AG04449 (cell line): ENCODE measurements at regions not wholly inside any gene's neighbourhood (a gene's known extent, or its start where the extent isn't known, plus 50 kb on each side); places are given as distances from the start of the nearest gene placed in this dataset.
"Not testable (repeated sequence)": the region's sequence is repeated elsewhere in the genome, so short reads cannot be mapped to it uniquely, and the experiment has no call there.

Experiments
- CTCF ChIA-PET: fragments of 350-600 bp; formaldehyde crosslinking; extraction: SDS; loops from one replicate; lab custom pipeline; 2021; ENCODE audit warnings: antibody characterized with exemption; lab: Yijun Ruan, JAX
- POLR2A ChIA-PET: fragments of 400-600, 350-600 bp; formaldehyde crosslinking; extraction: SDS; loops from one replicate; lab custom pipeline; 2020; ENCODE audit warnings: antibody characterized with exemption, inconsistent platforms; lab: Yijun Ruan, JAX
- DNase-seq: peaks from one replicate; pipeline ENCODE4 v3.0.0-alpha.2; 2010; ENCODE audit warnings: low read depth, low spot score
- H3K4me3 ChIP-seq: 2 replicates; pipeline ENCODE4 v1.5.1; 2011; ENCODE audit warnings: low read depth, mild to moderate bottlenecking, control low read depth, low read length
- TF ChIP-seq, protein P1 (sequence below): IDR thresholded peaks from one replicate; pipeline ENCODE4 v1.5.1; 2011; ENCODE audit warnings: mild to moderate bottlenecking, moderate library complexity, low read length, control low read depth, inconsistent platforms; ENCODE audit not compliant: insufficient read depth; ENCODE audit errors: missing control alignments

DNA sequence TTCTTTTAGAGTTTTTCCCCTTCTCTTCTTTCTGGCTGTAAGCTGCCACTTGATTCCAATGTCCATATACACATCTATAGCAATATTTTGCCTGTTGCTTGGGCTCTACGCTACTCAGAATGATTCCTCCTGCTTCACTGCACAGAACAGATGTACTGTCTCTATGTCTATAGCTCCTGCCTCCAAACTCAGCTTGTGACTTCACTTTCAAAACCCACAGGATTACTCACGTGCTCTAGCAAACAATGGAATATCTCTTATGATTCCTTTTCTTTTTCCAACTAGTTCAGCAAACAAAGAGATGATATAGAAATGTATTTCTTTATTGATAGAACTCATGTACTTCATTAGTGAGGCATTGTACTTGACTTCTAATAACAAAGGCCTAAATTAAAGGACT is 80.5 kb upstream of the SOX13 start:
- POLR2A ChIA-PET, result no interaction called here
- H3K4me3 ChIP-seq, result no peak overlapping the region
- CTCF ChIA-PET, result no interaction called here
- TF ChIP-seq, protein P1, sequence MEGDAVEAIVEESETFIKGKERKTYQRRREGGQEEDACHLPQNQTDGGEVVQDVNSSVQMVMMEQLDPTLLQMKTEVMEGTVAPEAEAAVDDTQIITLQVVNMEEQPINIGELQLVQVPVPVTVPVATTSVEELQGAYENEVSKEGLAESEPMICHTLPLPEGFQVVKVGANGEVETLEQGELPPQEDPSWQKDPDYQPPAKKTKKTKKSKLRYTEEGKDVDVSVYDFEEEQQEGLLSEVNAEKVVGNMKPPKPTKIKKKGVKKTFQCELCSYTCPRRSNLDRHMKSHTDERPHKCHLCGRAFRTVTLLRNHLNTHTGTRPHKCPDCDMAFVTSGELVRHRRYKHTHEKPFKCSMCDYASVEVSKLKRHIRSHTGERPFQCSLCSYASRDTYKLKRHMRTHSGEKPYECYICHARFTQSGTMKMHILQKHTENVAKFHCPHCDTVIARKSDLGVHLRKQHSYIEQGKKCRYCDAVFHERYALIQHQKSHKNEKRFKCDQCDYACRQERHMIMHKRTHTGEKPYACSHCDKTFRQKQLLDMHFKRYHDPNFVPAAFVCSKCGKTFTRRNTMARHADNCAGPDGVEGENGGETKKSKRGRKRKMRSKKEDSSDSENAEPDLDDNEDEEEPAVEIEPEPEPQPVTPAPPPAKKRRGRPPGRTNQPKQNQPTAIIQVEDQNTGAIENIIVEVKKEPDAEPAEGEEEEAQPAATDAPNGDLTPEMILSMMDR, result no peak
- no peak for DNase-seq

DNA sequence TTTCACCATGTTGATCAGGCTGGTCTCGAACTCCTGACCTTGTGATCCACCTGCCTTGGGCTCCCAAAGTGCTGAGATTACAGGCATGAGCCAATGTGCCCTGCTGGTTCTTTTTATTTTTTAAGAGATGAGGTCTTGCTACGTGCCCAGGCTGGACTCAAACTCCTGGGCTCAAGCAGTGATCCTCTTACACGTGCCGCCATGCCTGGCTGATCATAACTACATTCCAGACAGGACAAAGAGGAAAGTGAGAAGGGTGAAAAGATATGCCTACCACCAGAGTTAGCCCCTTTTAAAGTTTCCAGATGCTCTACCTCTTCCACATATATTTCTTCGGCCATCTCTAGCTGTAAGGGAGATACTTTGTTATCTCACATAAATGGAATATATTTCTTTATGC is 79.7 kb upstream of the SOX13 start:
- TF ChIP-seq, protein P1, result no peak
- ChIA-PET CTCF (no interaction called here), POLR2A (no interaction called here)
- H3K4me3 ChIP-seq, result no peak overlapping the region
- no peak for DNase-seq

DNA sequence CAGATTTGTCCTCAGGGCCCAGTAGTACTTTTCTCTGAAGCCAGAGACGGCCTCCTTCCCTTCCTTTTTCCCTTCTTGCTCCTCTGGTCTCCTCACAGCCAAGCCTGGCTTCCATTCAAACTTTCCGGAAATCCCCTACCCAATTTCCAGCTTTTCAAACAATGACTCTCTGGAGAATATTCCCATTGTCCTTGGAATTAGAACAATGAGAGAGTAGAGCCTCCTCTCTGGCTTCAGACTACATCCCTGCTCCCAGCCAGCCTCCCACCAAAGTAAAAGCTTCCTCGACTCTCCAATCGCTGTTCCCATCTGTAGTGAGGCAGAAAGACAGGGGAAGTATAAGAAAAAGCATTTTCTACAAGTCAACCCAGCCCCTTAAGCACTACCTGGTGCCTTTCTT is 77.7 kb upstream of the SOX13 start:
- CTCF ChIA-PET, result no interaction called here
- H3K4me3 ChIP-seq, result no peak overlapping the region
- POLR2A ChIA-PET, result no interaction called here
- DNase-seq, result no peak
- TF ChIP-seq, protein P1, result no peak

DNA sequence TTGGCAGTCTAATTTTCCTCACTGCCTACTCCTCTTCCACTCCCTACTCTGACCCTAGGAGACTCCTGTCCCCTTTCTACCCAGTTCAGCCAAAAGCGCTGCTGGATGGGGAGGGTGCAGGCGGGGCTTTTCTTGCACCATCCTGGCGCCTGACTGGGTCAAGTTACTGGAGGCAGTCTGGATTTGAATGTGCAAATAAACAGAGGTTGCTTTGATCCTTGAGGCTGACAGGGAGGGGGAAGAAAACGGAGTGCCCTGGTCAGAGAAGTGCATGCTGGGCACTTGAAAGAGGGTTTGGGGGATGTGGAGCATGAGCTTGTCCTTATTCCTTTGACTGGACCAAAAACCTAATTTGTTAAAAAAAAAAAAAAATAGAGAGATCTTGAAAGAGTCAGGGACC is 76.8 kb upstream of the SOX13 start:
- ChIA-PET POLR2A (no interaction called here), CTCF (no interaction called here)
- no peak overlapping the region for H3K4me3 ChIP-seq
- TF ChIP-seq, protein P1, result no peak
- no peak for DNase-seq

DNA sequence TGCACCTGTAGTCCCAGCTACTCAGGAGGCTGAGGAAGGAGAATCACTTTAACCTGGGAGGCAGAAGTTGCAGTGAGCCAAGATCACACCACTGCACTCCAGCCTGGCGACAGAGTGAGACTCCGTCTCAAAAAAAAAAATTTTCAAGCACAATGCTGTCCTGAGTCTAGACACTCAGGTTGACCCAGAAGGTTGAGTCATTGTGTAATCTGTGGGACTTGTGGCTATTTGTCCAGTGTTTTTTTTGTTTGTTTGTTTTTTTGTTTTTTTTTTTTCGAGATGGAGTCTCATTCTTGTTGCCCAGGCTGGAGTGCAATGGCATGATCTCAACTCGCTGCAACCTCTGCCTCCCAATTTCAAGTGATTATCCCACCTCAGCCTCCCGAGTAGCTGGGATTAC is 74.3 kb upstream of the SOX13 start:
- DNase-seq, CTCF ChIA-PET, POLR2A ChIA-PET, H3K4me3 ChIP-seq: not testable (repeated sequence)

DNA sequence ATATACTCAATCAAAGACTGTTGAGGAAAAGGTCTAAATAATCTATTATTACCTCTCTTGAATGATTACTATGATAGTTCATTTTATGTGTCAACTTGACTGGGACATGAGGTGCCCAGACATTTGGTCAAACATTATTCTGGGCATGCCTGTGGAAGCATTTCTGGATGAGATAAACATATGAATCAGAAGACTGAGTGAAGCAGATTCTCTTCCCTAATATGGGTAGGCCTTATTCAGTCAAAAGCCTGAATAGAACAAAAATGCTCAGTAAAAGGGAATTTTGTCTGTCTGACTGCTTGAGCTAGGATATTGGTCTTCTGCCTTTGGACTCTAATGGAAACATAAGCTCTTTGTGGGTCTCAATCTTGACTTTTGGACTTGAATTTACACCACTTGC is 73.3 kb upstream of the SOX13 start:
- ChIA-PET CTCF (no interaction called here), POLR2A (no interaction called here)
- TF ChIP-seq, protein P1, result no peak
- no peak for DNase-seq
- H3K4me3 ChIP-seq, result no peak overlapping the region

DNA sequence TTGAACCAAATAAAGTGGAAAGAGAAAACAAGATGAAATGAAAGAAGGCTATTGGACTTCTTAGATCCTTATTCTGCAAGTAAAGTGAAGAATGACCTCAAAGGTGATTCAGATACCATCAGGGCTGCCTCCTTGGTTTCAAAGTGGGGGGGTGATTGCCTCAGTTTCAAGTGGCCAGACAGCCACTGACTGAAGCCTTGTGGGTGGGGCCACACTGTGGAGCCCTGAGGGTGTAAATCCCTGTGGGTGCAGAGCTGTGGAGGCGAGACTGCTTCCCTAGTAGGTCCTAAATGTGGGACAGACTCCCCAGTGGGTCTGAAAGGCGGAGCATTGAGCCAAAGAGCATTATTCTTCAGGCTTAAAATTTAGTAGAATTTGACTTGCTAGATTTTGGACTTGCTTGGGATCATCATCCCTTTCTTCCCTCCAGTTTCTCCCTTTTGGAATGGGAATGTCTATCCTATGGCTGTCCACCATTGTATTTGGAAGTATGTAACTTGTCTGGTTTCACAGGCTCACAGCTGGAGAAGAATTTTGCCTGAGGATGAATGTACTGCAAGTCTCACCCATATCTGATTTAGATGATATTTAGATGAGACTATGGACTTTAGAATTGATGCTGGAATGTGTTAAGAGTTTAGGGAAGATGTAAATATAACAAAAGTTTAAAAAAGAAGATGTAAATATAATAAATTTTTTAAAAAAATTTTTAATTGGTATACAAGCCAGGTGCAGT is 71.6 kb upstream of the SOX13 start:
- DNase-seq, result no peak

More for the DNA sequence above, 71.6 kb upstream of the SOX13 start:
- CTCF ChIA-PET, result no interaction called here
- TF ChIP-seq, protein P1, result no peak
- H3K4me3 ChIP-seq, result no peak overlapping the region
- POLR2A ChIA-PET, result no interaction called here
